ENCODE measurements at regions not wholly inside any gene's neighbourhood (a gene's known extent, or its start where the extent isn't known, plus 50 kb on each side); places are given as distances from the start of the nearest gene placed in this dataset.

- no peak for TF ChIP-seq POLR2A (IDR thresholded peaks at IDR 0.05)
- no peak for TF ChIP-seq CTCF (IDR thresholded peaks at IDR 0.05)
- TF ChIP-seq POLR2AphosphoS5 (IDR thresholded peaks at IDR 0.05) = no peak
- no peak for TF ChIP-seq EP300 (IDR thresholded peaks at IDR 0.05)
Observed at GRCh38 chr12:90677552-90677951, 277.4 kb downstream of the CCER1 start.

Measured in stomach (tissue), 4 donors.